Activated naive CD4-positive, alpha-beta T cell treated with anti-CD3 and anti-CD28 coated beads, Interleukin-2, amount 50 U/mL, for 72 hours (primary cell): ENCODE measurements at regions not wholly inside any gene's neighbourhood (a gene's known extent, or its start where the extent isn't known, plus 50 kb on each side); places are given as distances from the start of the nearest gene placed in this dataset.

Experiments used
- ATAC-seq, 2 donors: fragments of 150-1000 bp; cut with Tn5 transposase; 2 replicates each; pipeline ENCODE4 v1.10.0; 2021; ENCODE audit warnings: mild to moderate bottlenecking in 2 of 2, moderate library complexity in 2 of 2
- DNase-seq, 2 donors: peaks; one replicate each; pipeline ENCODE4 v3.0.0; 2021 to 2022; ENCODE audit warnings: low spot score in 2 of 2
- H3K27ac Mint-ChIP-seq, 2 donors: one replicate each; pipeline ENCODE4 v1.8.0; 2022; ENCODE audit warnings: mild to moderate bottlenecking in 2 of 2, mixed read lengths in 2 of 2
- H3K36me3 Mint-ChIP-seq, 2 donors: one replicate each; pipeline ENCODE4 v1.8.0; 2022; ENCODE audit warnings: mixed read lengths in 2 of 2
- H3K9me3 Mint-ChIP-seq, 2 donors: one replicate each; pipeline ENCODE4 v1.8.0; 2022; ENCODE audit warnings: mixed read lengths in 2 of 2

DNA sequence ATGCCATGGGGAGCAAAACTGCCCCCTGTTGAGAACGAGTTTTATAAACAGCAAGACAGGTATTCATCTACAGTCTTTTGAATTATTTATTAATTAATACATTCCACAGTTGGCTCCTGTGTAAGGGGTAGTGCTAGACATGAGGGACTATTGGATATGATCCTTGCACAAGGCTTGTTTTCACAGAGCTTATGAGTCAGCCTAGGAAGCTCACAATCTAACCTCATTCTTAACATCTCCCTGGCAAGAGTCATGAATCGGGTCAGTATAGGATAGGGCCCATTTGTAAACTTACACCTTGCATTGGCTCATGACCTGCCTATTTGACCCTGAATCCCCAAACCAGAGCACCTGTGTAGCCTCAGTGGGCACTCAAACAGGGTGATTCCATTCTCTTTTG lies 209.1 kb upstream of the HCCS start:
- ATAC-seq (no peak), DNase-seq (no peak)
- Mint-ChIP-seq H3K9me3 (peaks cover 0 to 4% of the 10 kb centered on the region in 2 donors), H3K27ac (no peak overlapping the region), H3K36me3 (no peaks in the 10 kb centered on the region)

DNA sequence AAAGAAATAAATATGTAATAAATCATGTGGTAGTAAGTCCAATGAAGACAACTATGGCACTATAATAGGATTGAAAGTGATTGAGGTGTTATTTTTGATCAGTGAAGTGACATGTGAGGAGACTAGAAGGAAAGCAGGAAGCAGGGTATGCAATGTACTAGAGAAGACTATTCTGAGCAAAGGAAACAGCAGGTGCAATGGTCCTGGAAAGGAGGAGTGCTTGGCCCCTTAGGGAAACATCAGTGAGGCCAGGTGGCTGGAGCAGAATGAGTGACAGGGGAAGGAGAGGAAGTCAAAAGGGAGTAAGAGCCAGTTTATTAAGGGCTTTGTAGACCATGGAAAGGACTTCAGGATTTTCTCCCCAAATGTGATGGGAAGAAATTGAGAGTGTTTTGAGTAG lies 207.6 kb upstream of the HCCS start:
- ATAC-seq (no peak), DNase-seq (no peak)
- H3K27ac Mint-ChIP-seq, result no peak overlapping the region
- no peaks in the 10 kb centered on the region for H3K36me3 Mint-ChIP-seq
- peaks cover 0 to 4% of the 10 kb centered on the region in 2 donors for H3K9me3 Mint-ChIP-seq

DNA sequence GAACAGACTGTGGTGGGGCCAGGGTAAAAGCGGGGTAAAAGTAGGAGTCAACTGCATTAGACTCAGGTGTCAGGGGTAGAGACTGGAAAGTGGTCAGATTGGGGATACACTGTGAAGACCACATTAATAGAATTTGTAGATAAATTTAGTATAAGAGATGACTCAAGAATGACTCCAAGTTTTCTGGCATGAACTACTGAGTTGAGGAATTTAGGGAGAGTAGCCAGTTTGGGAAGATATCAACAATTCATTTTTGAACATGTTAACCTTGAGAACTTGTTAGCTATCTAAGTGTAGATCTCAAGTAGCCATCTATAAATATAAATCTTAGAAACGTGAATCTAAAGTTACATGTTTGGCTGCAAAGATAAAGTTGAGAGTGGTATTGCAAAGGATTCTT lies 206.9 kb upstream of the HCCS start:
- H3K27ac Mint-ChIP-seq, result no peak overlapping the region
- ATAC-seq, result no peak

DNA sequence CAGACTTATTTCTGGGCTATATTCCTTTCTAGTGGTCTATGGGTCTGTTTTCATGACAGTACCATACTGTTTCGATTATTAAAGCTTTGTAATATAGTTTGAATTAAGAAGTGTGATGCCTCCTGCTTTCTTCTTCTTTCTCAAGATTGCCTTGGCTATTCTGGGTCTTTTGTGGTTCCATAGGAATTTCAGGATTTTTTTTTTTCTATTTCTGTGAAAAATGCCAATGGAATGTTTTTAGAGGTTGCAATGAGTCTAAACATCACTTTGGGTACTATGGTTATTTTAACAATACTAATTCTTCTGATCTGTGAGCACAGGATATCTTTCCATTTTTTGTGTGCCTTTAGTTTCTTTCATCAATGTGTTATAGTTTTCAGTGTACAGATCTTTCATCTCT lies 204.3 kb upstream of the HCCS start:
- no peak for DNase-seq
- no peak overlapping the region for H3K27ac Mint-ChIP-seq
- no peak for ATAC-seq
- peaks cover 0 to 4% of the 10 kb centered on the region in 2 donors for H3K9me3 Mint-ChIP-seq
- no peaks in the 10 kb centered on the region for H3K36me3 Mint-ChIP-seq

More for the DNA sequence above, 206.9 kb upstream of the HCCS start:
- no peak for DNase-seq
- Mint-ChIP-seq H3K9me3 (peaks cover 0 to 4% of the 10 kb centered on the region in 2 donors), H3K36me3 (no peaks in the 10 kb centered on the region)

DNA sequence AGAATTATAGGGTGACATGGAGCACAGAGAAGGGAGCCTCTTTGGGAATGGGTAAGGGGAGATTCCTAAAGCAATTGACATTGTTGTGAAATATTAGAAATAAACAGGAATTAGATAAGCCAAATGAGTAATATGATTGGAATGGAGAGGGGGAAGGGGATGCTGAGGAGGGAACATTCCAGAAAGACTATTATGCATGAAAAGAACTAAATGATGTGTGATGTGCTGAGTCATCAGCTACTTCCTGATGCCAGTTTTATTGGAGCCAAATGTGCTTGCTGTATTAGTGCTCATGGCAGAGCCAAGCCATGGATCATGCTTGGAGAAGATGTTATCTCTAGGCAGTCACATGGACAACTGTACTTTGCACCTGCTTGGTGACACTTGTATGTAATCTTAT lies 189.0 kb upstream of the HCCS start:
- peaks cover 0 to 11% of the 10 kb centered on the region in 2 donors for H3K36me3 Mint-ChIP-seq
- DNase-seq (no peak), ATAC-seq (no peak)
- H3K27ac Mint-ChIP-seq, result no peak overlapping the region
- H3K9me3 Mint-ChIP-seq, result peaks cover 5% of the 10 kb centered on the region in 2 donors

DNA sequence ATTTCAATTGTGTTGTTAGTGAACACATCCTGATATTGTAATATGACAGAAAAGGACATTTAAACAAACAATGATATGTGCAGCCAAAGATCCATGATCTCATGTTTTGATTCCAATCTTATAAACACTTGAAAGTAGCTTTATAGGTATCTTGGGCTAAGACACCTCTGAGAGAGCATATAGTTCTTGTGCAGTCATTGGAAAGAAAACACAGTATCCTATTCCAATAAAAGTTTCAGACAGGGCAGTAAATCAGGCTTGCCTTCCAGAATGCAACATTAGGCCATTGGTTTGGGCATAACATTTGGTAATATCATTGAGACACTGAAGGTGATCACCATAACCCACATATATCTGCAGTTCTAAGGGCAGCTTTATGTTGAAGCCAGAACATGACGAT lies 188.3 kb upstream of the HCCS start:
- peaks cover 4 to 5% of the 10 kb centered on the region in 2 donors for H3K9me3 Mint-ChIP-seq
- H3K36me3 Mint-ChIP-seq, result peaks cover 0 to 10% of the 10 kb centered on the region in 2 donors
- ATAC-seq (no peak), DNase-seq (no peak)
- H3K27ac Mint-ChIP-seq, result no peak overlapping the region

DNA sequence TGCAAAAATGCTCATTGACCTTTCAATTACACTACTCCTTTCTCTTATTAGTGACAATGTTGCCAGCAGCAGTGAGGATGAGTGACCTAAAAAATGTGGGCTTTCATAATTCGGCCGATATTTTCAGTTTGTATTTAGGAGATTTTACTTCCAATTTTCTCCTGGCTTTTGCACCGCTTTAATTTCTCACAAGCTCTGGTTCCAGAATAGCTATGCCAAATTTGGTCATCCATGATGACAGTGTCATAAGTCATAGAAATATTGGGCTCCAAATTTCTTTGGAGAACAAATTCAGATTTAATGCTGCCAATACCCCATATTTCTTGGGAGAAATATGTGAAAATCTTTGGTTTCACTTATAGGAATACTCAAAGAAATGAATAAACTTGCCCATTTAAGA lies 187.7 kb upstream of the HCCS start:
- peaks cover 0 to 4% of the 10 kb centered on the region in 2 donors for H3K9me3 Mint-ChIP-seq
- ATAC-seq, result no peak
- DNase-seq, result no peak
- no peak overlapping the region for H3K27ac Mint-ChIP-seq
- peaks cover 0 to 10% of the 10 kb centered on the region in 2 donors for H3K36me3 Mint-ChIP-seq

DNA sequence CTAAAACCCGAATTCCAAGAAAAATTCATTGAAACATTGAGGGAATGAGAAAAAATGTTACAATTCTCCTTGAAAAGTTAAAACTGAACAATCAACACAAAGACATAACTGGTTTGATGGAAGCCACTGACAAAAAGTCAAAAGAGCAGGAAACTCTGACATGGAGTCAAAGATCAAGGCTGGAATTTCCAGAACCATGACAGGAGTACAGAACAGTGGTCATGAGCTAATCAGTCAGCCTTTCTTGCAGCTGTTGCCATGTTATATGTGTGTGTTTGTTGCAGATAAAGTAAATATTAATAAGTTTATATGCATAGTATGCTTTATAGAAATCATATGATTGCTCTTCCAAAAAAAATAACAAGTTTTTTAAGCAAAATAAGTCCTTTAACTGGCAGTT lies 184.7 kb upstream of the HCCS start:
- peaks cover 0 to 2% of the 10 kb centered on the region in 2 donors for H3K36me3 Mint-ChIP-seq
- no peak overlapping the region for H3K27ac Mint-ChIP-seq
- DNase-seq (no peak), ATAC-seq (no peak)
- H3K9me3 Mint-ChIP-seq, result peaks cover 0 to 4% of the 10 kb centered on the region in 2 donors

DNA sequence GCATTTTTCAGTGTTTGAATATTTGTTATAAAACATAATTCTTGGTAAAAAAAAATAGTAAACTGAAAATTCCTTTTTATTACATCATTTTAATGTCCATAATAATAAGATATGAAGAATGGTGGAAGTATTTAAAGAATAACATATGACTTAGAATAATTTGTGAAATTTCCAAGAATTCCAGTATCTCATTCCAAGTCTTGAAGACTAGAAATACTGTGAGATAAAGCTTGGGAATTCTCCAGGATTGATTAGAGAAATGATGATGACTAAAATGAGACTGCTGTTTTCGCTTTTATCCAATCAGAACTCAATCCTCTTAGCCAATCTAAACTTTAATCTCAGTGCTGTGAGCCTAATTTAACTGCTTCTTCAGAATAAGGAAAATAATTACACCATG lies 184.2 kb upstream of the HCCS start:
- Mint-ChIP-seq H3K36me3 (no peaks in the 10 kb centered on the region), H3K27ac (no peak overlapping the region), H3K9me3 (peaks cover 0 to 4% of the 10 kb centered on the region in 2 donors)
- no peak for ATAC-seq
- DNase-seq, result no peak

DNA sequence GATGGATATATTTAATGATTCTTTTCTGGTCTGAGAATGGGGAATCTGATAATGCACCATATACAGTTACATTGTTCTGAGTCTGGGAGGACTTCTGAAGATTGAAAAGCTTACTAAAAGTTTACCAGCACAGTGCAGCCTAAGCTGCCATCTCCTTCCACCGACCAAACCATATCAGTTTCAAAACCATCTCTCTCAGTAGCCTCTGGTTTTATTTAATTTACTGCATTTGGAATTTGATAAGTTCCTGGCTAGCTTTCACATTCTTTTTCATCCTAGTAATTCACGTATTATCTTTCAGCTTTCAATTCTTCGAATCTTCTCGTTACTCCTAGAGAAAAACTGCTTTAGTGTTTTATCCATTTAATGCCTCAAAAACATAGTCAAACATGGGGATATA lies 181.4 kb upstream of the HCCS start:
- Mint-ChIP-seq H3K27ac (no peak overlapping the region), H3K9me3 (peaks cover 0 to 1% of the 10 kb centered on the region in 2 donors), H3K36me3 (no peaks in the 10 kb centered on the region)
- DNase-seq (no peak), ATAC-seq (no peak)

DNA sequence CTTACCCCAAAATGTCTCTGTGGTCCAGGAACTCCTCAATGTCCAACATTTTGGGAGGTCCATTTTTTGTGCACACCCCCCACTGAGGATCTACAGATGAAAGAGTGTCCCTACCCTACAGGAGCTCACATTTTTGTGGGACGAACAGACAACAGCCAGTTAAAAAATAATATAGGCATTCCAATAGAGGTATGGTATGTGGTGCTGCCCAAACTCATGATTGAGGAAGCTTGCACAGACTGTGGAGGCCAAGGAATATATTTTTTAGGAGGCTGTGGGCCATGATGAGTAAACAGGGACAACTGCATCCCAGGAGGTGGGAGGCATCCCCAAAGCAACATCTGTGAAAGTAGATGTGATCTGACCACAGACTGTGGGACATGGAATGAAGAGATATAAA lies 181.0 kb upstream of the HCCS start:
- DNase-seq, result no peak
- H3K27ac Mint-ChIP-seq, result no peak overlapping the region
- peaks cover 0 to 3% of the 10 kb centered on the region in 2 donors for H3K9me3 Mint-ChIP-seq
- ATAC-seq, result no peak
- H3K36me3 Mint-ChIP-seq, result no peaks in the 10 kb centered on the region

DNA sequence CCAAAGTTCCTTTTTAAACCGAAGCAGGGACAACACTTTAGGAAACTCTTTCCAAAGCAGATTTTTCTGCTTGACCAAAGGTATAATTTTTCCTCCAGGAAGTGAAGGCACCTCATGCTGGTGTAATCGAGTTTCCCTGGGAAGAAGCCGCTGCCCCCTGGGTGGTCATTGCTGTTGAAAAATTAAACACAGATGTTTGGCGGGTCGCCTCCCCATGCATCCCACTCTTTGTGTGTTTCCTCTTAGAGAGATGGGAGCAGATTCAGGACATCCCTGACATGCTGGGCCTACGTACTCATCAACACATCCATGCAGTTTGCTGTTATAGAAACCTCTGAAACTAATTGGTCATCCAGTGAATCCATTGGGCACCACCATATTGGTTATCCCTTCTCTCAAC lies 179.2 kb upstream of the HCCS start:
- H3K9me3 Mint-ChIP-seq, result peaks cover 0 to 5% of the 10 kb centered on the region in 2 donors
- ATAC-seq, result no peak

DNA sequence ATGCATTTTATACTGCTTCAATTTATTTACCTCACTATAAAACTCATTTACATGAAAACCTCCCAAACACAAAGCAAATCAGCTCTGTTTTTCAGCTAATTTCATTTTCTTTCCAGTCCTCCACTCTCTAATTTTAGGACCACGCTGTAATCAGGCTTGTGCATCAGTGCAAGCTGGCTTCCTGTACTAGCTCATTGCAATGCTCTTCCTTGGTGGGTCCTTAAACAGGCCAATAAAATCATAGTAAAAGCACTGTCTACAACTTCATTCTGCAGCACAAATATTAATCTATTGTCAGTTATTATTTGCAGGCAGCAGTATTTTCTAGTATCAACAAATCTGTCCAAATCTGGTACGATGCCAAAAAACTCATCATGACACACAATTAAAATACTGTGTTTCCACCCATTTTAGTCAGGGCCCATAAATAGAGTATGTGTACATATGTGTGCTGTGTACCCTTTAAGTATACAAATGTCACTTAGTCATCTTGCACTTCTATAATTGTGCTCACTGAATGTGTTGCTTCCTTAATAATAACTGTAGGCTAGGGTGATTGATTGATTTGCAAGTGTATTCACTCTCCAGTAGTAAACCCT lies 178.2 kb upstream of the HCCS start:
- Mint-ChIP-seq H3K9me3 (peaks cover 0 to 5% of the 10 kb centered on the region in 2 donors), H3K27ac (no peak overlapping the region), H3K36me3 (no peaks in the 10 kb centered on the region)
- ATAC-seq (no peak), DNase-seq (no peak)

More for the DNA sequence above, 179.2 kb upstream of the HCCS start:
- no peak overlapping the region for H3K27ac Mint-ChIP-seq
- no peak for DNase-seq
- no peaks in the 10 kb centered on the region for H3K36me3 Mint-ChIP-seq

DNA sequence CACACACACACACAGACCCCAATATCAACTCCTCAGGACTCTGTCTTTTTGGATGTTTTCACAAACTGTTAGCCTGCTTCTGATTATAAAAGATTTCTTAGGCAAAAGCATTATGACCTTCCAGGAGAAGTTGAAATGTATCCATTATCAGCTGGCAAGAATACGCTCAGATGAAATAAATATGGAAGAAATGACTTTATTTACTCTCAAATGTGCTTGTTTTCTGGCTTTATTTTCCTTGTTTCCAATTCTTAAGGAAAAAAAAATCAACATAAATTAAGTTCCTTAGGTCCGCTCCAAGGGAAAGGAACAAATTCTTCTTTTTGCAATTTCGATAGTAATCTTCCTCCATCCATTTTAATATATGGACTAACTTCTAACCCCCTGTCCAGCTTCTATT lies 175.6 kb upstream of the HCCS start:
- ATAC-seq, result no peak
- no peak overlapping the region for H3K27ac Mint-ChIP-seq

DNA sequence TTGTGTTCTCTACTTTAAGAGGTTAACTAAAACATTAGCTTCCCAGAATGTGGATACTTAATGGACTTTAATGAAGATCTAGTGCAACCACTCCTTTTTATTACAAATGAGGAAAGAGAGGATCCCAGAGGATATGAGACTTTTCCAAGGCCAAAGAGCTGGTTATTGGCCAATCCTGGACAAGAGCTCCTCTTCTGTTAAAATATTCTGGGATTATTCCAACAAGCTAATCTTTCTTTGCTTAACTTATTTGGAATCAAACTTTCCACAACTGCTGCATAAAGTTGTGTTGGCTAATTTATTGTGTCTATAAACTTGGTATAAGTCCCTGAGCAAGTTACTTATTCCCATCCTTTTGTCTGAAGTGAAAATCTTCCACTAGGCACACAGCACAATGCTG lies 174.2 kb upstream of the HCCS start:
- no peak for ATAC-seq
- DNase-seq, result no peak
- no peaks in the 10 kb centered on the region for H3K36me3 Mint-ChIP-seq

More for the DNA sequence above, 175.6 kb upstream of the HCCS start:
- DNase-seq, result no peak
- H3K9me3 Mint-ChIP-seq, result peaks cover 0 to 5% of the 10 kb centered on the region in 2 donors
- no peaks in the 10 kb centered on the region for H3K36me3 Mint-ChIP-seq

DNA sequence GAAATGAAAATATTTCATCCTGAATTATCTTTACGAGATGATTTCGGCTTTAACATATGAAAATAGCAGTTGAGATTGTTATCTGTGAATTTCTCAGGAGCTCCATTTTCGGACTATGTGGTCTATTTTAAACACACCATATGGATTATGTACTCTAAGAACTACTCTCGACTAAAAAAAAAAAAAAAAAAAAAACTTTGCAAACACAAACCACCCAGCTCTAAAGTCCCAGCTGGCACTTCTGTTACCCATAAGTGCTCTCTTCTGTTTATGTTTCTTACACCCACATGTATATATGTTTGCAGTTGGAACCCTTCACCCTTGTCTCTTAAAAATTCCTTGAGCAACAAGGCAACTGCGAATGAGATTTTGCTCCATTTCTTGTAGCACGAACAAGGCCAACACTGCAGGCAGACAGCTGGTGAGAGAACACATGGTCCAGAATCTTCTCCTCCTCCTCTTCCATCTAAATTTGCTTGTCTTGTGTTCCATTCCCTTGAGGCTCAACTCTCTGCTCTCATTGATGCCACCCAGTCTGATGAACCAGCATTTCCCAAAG lies 172.7 kb upstream of the HCCS start:
- no peak overlapping the region for H3K27ac Mint-ChIP-seq
- ATAC-seq, result no peak

More for the DNA sequence above, 174.2 kb upstream of the HCCS start:
- H3K27ac Mint-ChIP-seq, result no peak overlapping the region
- H3K9me3 Mint-ChIP-seq, result peaks cover 0 to 5% of the 10 kb centered on the region in 2 donors

DNA sequence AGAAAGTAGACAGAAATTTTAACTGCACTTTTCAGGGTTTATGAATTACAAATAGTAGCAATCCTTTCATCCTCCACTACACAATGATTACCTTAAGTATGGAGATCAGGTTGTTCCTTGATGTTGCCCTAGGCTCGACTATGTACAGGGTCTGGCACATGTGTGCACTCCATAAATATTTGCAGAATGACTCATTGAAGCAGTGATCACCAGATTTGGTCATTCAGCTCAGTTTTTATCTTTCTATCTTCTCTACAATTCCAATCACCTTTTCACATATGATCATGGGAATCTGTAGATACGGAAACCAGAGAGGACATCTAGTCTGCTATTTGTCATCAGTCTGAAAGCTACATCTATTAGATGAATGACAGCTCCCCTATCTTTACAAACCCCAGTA lies 171.7 kb upstream of the HCCS start:
- DNase-seq (no peak), ATAC-seq (no peak)
- Mint-ChIP-seq H3K27ac (no peak overlapping the region), H3K36me3 (no peaks in the 10 kb centered on the region), H3K9me3 (peaks cover 3 to 5% of the 10 kb centered on the region in 2 donors)

More for the DNA sequence above, 172.7 kb upstream of the HCCS start:
- Mint-ChIP-seq H3K9me3 (peaks cover 3 to 5% of the 10 kb centered on the region in 2 donors), H3K36me3 (no peaks in the 10 kb centered on the region)
- no peak for DNase-seq
